22Rv1 (cell line): ENCODE measurements at regions not wholly inside any gene's neighbourhood (a gene's known extent, or its start where the extent isn't known, plus 50 kb on each side); places are given as distances from the start of the nearest gene placed in this dataset.

Source experiments
- CTCF ChIP-seq: fragments of 450-650 bp; IDR thresholded peaks from 2 replicates; pipeline ENCODE4 v1.5.1; 2017; ENCODE audit warnings: mild to moderate bottlenecking
- ZFX ChIP-seq: fragments of 450-650 bp; IDR thresholded peaks from 2 replicates; pipeline ENCODE4 v1.6.1; 2017; ENCODE audit warnings: antibody characterized with exemption, borderline replicate concordance

GRCh38 chr3:182479419-182480336 lies 313.6 kb upstream of the ATP11B start:
- no peak for TF ChIP-seq CTCF
- no peak for TF ChIP-seq ZFX
